ENCODE measurements at regions not wholly inside any gene's neighbourhood (a gene's known extent, or its start where the extent isn't known, plus 50 kb on each side); places are given as distances from the start of the nearest gene placed in this dataset.

DNA sequence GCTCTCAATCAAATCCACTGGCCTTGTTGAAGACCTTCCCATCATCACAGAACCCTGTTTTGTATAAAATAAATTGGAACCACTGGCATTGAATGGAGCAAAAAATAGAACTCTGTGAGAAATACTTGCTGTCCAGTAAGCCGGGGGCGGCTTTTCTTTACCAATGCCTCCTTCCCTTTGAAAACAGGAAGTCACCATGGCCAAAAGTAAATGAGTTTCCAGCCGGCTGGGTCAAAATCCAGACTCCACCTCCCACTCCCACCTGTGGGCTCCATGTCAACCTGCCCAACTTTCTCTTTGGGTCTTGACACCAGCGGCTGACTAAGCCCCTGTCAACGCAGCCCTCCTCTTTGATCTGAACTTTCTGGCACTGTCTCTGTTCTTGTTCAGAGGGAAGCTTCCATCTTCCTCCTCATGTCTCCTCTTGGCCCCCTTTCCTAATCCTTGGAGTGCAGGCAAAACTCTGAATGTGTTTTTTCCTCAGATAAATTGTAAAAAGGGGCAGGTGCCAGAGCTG lies 95.2 kb downstream of the TFAP2C start:
- no peak overlapping the region for H3K4me3 ChIP-seq (ENCODE audit: low read depth in 1 of 2, low read length in 1 of 2)
- TF ChIP-seq, protein P1, sequence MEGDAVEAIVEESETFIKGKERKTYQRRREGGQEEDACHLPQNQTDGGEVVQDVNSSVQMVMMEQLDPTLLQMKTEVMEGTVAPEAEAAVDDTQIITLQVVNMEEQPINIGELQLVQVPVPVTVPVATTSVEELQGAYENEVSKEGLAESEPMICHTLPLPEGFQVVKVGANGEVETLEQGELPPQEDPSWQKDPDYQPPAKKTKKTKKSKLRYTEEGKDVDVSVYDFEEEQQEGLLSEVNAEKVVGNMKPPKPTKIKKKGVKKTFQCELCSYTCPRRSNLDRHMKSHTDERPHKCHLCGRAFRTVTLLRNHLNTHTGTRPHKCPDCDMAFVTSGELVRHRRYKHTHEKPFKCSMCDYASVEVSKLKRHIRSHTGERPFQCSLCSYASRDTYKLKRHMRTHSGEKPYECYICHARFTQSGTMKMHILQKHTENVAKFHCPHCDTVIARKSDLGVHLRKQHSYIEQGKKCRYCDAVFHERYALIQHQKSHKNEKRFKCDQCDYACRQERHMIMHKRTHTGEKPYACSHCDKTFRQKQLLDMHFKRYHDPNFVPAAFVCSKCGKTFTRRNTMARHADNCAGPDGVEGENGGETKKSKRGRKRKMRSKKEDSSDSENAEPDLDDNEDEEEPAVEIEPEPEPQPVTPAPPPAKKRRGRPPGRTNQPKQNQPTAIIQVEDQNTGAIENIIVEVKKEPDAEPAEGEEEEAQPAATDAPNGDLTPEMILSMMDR (IDR thresholded peaks at IDR 0.05) = no peak
- no peaks in the 10 kb centered on the region for H3K4me1 ChIP-seq (ENCODE audit: control insufficient read depth in 1 of 2, insufficient read depth in 1 of 2, low read depth in 1 of 2, low read length in 1 of 2)
- no peaks in the 10 kb centered on the region for H3K36me3 ChIP-seq
- no peaks in the 10 kb centered on the region for H3K27me3 ChIP-seq
- H3K9me3 ChIP-seq = no peaks in the 10 kb centered on the region
- H3K27ac ChIP-seq = no peak overlapping the region

DNA sequence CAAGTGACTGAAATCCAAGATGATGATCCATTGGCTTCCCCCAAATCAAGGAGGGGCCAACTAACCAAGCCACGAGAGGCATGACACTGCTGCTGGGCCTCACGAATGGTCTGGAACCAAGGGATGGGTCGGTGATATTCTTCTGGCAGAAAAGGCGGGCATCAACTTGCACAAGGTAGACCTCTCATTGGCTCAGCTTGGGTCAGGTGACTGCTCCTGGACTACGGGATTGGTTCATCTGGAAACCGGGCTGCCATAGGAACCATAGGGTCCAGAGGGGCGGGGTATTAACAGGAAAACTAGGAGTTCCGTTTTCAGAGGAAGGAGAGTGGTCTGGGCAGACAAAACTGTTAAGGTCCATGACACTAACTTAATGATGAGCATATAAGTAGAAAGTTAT lies 100.9 kb downstream of the TFAP2C start:
- Histone ChIP-seq H3K27me3 (peaks cover 16% of the 10 kb centered on the region), H3K36me3 (no peaks in the 10 kb centered on the region), H3K9me3 (no peaks in the 10 kb centered on the region), H3K27ac (no peak overlapping the region), H3K4me1 (ENCODE audit: control insufficient read depth in 1 of 2, insufficient read depth in 1 of 2, low read depth in 1 of 2, low read length in 1 of 2) (no peaks in the 10 kb centered on the region), H3K4me3 (ENCODE audit: low read depth in 1 of 2, low read length in 1 of 2) (no peak overlapping the region)
- TF ChIP-seq, protein P1 (IDR thresholded peaks at IDR 0.05) = no peak

- TF ChIP-seq, protein P1 (IDR thresholded peaks at IDR 0.05) = no peak
- H3K27ac ChIP-seq = no peak overlapping the region
- H3K4me3 ChIP-seq (ENCODE audit: low read depth in 1 of 2, low read length in 1 of 2) = no peak overlapping the region
- H3K36me3 ChIP-seq = no peaks in the 10 kb centered on the region
- no peaks in the 10 kb centered on the region for H3K9me3 ChIP-seq
- H3K27me3 ChIP-seq = peaks cover 26% of the 10 kb centered on the region
- no peaks in the 10 kb centered on the region for H3K4me1 ChIP-seq (ENCODE audit: control insufficient read depth in 1 of 2, insufficient read depth in 1 of 2, low read depth in 1 of 2, low read length in 1 of 2)
These were observed 101.9 kb downstream of the TFAP2C start for GRCh38 chr20:56730996-56731395.

GRCh38 chr20:56731476-56731875 lies 102.4 kb downstream of the TFAP2C start:
- Histone ChIP-seq H3K9me3 (no peaks in the 10 kb centered on the region), H3K36me3 (no peaks in the 10 kb centered on the region), H3K4me3 (ENCODE audit: low read depth in 1 of 2, low read length in 1 of 2) (no peak overlapping the region), H3K4me1 (ENCODE audit: control insufficient read depth in 1 of 2, insufficient read depth in 1 of 2, low read depth in 1 of 2, low read length in 1 of 2) (no peaks in the 10 kb centered on the region), H3K27me3 (peaks cover 30% of the 10 kb centered on the region), H3K27ac (no peak overlapping the region)
- TF ChIP-seq, protein P1 (IDR thresholded peaks at IDR 0.05) = no peak

DNA sequence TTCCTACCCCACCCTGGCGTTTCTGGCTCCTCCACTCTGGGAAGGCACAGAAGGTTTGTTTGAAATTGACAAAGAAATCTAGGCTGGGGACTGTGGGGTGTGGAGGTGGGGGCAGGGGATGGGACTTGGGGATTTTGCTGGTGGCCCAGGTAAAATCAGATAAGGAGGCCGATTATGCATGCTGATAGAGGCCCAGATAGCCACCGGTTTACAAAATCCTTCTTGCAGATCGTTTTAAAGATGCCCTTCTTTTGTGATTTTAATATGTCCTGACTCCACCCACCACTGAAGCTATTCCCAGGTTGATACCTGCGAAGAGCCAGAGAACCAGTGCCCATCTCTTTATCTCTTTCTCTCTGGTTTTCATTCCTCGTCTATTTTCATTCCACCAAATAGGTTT lies 104.9 kb downstream of the TFAP2C start:
- Histone ChIP-seq H3K4me1 (ENCODE audit: control insufficient read depth in 1 of 2, insufficient read depth in 1 of 2, low read depth in 1 of 2, low read length in 1 of 2) (no peaks in the 10 kb centered on the region), H3K36me3 (no peaks in the 10 kb centered on the region), H3K9me3 (no peaks in the 10 kb centered on the region), H3K27ac (no peak overlapping the region), H3K4me3 (ENCODE audit: low read depth in 1 of 2, low read length in 1 of 2) (no peak overlapping the region), H3K27me3 (peaks cover 41% of the 10 kb centered on the region)
- TF ChIP-seq, protein P1 (IDR thresholded peaks at IDR 0.05) = no peak
